C4-2B (cell line): ENCODE measurements at regions not wholly inside any gene's neighbourhood (a gene's known extent, or its start where the extent isn't known, plus 50 kb on each side); places are given as distances from the start of the nearest gene placed in this dataset.

Source experiments
- H3K27ac ChIP-seq: fragments of 450-650 bp; 2 replicates; pipeline ENCODE4 v1.5.1; 2017
- ZFX ChIP-seq: fragments of 450-650 bp; IDR thresholded peaks from 2 replicates; pipeline ENCODE4 v1.6.1; 2017
- TF ChIP-seq, protein P1 (sequence below): fragments of 450-650 bp; conservative IDR thresholded peaks from 2 replicates; pipeline ENCODE4 v1.5.1; 2017; ENCODE audit warnings: mild to moderate bottlenecking

DNA sequence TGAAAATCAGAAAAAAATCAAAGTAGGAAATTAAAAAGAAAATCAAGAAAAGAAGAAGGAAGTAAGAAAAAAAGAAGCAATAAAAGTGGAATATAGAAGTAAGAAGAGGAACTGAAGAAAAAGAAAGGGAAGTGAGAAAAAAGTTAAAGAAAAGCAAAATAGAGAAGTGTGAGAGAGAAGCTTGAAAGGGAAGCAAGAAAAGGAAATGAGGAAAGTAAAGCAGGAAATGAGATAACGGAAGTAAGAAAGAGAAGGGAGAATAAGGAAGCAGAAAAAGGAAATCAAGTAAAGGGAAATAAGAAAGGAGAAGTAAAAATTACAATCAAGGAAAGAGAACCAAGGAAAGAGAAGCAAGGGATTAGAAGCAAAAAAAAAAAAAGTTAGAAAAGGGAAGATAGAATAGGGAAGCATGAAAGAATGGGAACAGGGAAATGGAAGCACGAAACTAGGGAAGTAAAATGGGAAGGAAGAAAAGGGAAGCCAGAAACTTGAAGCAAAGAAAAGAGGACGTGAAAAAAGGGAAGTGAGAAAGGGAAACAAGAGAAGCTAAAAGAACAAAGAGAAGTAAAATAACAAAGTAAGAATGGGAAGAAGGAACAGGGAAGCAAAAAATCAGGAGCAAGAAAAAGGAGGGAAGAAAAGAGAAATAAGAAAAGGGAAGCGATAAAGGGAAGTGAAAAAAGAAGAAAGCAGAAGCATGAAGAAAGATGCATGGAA, 243.3 kb upstream of the NCKAP5 start:
- H3K27ac ChIP-seq: no peak overlapping the region
- no peak for TF ChIP-seq ZFX
- TF ChIP-seq, protein P1, sequence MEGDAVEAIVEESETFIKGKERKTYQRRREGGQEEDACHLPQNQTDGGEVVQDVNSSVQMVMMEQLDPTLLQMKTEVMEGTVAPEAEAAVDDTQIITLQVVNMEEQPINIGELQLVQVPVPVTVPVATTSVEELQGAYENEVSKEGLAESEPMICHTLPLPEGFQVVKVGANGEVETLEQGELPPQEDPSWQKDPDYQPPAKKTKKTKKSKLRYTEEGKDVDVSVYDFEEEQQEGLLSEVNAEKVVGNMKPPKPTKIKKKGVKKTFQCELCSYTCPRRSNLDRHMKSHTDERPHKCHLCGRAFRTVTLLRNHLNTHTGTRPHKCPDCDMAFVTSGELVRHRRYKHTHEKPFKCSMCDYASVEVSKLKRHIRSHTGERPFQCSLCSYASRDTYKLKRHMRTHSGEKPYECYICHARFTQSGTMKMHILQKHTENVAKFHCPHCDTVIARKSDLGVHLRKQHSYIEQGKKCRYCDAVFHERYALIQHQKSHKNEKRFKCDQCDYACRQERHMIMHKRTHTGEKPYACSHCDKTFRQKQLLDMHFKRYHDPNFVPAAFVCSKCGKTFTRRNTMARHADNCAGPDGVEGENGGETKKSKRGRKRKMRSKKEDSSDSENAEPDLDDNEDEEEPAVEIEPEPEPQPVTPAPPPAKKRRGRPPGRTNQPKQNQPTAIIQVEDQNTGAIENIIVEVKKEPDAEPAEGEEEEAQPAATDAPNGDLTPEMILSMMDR: no peak

GRCh38 chr2:133812826-133813617, 244.8 kb upstream of the NCKAP5 start:
- TF ChIP-seq, protein P1: no peak
- TF ChIP-seq ZFX: no peak
- H3K27ac ChIP-seq: no peak overlapping the region

- TF ChIP-seq, protein P1: no peak
- no peak for TF ChIP-seq ZFX
- no peak overlapping the region for H3K27ac ChIP-seq
Observed at GRCh38 chr2:133814890-133815289, 246.6 kb upstream of the NCKAP5 start.

- no peak overlapping the region for H3K27ac ChIP-seq
- TF ChIP-seq ZFX: no peak
- TF ChIP-seq, protein P1: no peak
Observed at GRCh38 chr2:133816037-133816436, 247.8 kb upstream of the NCKAP5 start.

DNA sequence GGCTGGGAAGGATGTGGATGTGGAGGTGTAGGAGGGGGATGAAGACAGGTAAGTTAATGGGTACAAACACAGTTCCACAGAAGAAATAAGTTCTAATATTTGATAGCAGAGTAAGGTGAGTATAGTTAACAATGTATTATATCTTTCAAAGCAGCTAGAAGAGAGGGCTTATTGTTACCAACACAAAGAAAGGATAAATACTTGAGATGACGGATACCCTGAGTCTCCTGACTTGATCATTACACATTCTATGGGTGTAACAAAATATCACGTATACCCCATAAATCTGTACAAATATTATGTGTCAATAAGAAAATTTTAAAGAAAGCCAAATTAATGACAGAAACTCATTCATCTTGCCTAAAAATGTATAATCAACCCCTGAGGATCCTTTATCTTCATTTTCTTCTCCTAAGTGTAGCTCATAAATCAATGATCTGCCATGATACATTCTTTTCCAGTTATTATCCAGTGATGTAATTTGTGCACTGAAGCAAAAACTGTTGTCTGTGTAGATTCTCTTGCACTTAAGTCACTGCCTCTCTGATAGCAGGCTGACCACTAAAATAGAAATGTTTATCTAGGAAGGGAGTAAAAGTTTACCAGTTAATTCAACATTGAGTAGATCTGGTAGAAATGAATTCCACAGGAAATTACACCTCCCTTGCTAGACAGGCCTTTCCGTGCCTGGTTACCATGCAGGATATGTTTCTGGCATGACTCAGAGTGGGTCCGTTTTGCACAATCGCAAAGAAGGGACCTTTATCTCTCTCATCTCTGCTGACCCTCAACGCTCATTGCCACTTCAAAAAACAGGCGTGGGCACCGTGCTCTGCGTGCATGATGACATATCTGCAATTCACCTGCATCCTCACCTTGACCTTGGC, 249.7 kb upstream of the NCKAP5 start:
- H3K27ac ChIP-seq: no peak overlapping the region
- TF ChIP-seq, protein P1: no peak
- no peak for TF ChIP-seq ZFX

DNA sequence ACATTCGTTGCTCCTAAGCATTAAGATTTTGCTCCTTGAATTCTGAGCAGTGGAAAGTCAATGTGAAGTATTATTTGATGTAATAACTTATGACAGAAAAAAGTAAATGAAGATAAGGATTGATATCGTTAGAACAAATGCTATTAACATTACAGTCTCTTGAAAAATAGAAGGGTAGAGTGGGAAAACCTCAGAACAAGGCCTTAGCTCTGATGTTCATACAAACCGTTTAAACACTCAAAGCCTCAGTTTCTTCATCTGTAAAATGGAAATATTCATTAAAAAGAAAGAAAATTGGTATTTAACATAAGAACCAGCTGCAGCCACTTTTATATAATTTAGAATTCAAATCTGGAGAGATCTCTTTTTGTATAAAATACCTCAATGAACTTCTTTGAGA, 250.4 kb upstream of the NCKAP5 start:
- no peak overlapping the region for H3K27ac ChIP-seq
- TF ChIP-seq, protein P1: no peak
- no peak for TF ChIP-seq ZFX
